GM12873 (cell line): ENCODE measurements at regions not wholly inside any gene's neighbourhood (a gene's known extent, or its start where the extent isn't known, plus 50 kb on each side); places are given as distances from the start of the nearest gene placed in this dataset.

Source experiments
- TF ChIP-seq, protein P1 (sequence below): IDR thresholded peaks from 2 replicates; pipeline ENCODE4 v1.5.1; 2012; ENCODE audit warnings: low read depth, mild to moderate bottlenecking, moderate library complexity, low read length, control low read depth; ENCODE audit not compliant: insufficient read depth; ENCODE audit errors: missing control alignments

DNA sequence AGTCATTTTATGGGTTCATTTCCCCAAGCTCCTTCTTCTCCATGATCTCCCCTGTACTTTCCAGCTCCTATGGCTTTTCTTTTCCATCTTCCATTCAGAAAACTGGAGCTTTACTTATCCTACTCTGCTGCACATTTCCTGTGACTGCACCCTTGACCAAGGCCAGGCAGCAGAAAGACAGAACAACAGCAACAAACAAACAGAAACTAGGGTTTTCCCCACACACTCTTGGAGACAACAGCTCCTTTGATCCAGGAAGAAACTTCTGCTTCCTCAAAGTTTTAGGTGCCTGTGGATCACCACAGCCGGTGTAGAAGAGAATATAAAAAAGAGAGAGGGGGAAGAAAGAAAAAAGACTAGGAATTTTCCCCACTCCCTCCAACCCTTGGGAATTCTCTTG lies 342.3 kb upstream of the CFAP20DC start:
- TF ChIP-seq, protein P1, sequence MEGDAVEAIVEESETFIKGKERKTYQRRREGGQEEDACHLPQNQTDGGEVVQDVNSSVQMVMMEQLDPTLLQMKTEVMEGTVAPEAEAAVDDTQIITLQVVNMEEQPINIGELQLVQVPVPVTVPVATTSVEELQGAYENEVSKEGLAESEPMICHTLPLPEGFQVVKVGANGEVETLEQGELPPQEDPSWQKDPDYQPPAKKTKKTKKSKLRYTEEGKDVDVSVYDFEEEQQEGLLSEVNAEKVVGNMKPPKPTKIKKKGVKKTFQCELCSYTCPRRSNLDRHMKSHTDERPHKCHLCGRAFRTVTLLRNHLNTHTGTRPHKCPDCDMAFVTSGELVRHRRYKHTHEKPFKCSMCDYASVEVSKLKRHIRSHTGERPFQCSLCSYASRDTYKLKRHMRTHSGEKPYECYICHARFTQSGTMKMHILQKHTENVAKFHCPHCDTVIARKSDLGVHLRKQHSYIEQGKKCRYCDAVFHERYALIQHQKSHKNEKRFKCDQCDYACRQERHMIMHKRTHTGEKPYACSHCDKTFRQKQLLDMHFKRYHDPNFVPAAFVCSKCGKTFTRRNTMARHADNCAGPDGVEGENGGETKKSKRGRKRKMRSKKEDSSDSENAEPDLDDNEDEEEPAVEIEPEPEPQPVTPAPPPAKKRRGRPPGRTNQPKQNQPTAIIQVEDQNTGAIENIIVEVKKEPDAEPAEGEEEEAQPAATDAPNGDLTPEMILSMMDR, result no peak

DNA sequence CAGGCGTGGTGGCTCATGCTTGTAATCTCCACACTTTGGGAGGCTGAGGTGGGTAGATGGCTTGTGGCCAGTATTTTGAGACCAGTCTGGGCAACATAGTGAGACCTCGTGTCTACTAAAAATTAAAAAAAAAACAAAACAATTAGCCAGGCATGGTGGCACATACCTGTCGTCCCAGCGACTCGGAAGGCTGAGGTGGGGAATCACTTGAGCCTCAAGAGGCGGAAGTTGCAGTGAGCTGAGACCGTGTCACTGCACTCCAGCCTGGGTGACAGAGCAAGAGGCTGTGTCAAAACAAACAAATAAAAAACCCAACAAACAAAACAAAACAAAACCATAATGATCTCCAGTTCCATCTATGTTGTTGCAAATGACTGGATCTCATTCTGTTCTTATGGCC lies 341.3 kb upstream of the CFAP20DC start:
- TF ChIP-seq, protein P1, result no peak

DNA sequence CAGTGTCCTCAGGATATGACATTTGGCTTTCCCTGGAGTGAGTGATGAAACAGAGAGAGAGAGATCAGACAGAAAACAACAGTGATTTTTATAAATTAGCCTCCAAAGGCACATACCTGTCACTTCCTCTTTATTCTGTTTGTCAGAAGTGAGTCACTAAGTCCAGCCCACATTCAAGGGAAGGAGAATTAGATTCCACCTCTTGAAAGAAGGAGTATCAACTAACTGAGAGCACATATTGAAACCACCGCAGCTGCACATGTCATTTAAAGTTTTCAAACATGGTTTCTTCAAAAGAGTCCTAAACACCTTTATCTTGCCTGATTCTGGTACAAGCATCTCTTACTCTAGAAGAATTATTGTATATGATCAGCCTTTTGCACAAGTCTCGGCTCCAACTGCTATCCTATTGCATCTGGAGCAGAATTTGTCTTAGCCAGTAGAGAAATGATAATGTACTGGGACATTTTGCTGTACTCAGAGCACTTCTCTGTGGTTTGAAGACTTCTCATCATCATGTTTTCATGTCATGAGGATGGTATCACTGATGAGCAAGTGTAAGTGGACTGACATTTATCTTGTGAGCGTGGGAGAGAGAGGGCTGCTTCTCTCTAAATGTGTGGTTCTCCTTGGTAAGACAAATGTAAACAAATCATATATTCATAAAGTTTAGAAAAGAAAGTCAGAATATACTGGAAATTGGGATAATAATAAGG lies 338.9 kb upstream of the CFAP20DC start:
- TF ChIP-seq, protein P1, result no peak

DNA sequence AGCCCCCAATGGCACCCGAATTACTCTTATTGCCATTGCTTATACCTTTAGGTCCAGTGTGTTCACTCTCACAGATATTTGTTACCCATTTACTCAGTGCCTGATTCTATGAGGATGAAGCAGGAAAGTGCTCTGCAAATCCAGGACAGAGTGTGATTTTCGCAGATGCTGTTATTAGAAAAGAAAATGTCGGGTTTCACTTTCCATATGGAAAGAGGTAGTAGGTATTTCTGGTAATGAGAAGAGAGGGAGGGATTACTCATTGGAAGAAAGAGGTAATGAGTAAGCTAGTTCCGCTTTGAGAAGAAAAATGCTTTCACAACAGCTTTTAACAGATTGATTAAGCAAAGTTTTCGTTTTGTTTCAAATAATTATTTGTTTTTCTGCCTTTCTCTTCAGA lies 336.3 kb upstream of the CFAP20DC start:
- TF ChIP-seq, protein P1, result no peak

DNA sequence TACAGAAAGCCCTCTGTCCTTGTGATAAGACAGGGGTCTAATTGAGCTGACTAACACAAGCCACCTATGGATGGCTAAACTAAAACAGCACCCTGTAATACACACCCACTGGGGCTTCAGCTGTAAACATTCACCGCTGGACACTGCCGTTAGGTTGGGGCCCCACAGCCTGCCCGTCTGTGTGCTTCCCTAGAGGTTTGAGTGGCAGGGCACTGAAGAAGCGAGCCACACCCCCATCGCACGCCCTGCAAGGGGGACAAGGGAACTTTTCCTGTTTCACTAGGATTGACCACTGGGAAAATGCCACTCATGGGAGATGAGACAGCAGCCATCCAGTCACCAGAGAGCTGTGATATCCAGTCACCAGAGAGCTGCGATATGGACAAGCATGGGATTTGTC lies 335.7 kb upstream of the CFAP20DC start:
- TF ChIP-seq, protein P1, result no peak

DNA sequence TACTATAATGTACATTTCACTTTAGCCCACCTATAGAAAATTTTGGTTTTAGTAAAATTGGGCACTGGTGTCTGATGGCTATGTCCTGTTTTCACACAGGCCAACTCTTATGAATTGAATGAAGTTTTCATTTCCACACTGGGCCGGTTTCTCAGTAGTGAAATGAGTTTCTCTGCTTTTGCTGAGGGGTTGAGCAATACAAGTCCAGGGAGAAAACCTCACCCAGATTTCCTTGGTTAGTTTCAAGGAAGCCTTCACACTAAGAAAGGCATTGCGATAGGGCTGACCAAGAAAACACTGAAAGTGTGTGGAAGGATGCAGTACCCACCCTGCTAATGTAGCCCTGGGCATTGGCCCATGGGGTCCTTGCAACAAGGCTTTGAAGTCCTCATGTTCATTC lies 331.5 kb upstream of the CFAP20DC start:
- TF ChIP-seq, protein P1, result no peak

DNA sequence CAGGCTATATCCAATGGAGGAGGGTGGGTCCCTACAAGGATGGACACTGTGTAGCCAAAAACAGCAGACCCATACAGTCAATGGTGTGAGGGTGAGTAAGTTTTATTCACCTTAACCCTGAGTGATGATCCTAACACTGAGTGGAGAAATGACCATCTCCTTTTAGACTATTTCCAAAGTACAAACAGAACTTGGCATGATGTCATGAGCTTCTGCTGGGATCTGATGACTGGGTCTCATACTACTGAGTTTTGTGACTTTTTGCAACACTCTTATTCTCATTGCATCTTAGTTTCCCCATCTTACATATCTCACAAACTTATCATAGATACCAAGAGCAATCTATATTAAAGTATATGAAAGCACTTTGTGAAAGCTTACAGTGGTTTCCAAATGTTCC lies 330.3 kb upstream of the CFAP20DC start:
- TF ChIP-seq, protein P1, result no peak

DNA sequence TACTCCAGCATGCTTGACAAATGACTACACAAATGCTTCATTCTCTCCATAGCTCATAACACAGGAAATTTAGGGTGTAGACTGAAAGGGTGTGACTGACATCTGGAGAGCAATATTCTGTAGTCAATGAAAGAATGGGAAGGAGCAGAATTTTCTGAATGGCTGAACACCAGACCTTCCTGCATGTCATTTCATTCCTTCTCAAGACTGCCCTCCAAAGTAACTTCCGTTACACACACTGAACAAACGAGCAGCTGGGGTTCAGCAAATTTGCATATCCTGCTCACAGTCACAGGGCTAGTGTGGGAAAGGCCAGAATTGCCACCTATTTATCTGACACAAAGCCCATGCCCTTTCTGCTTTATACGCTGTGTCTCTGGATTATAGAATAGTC lies 325.0 kb upstream of the CFAP20DC start:
- TF ChIP-seq, protein P1, result no peak
